ENCODE measurements at regions not wholly inside any gene's neighbourhood (a gene's known extent, or its start where the extent isn't known, plus 50 kb on each side); places are given as distances from the start of the nearest gene placed in this dataset.

GRCh38 chr10:130792096-130792845 is 519.2 kb downstream of the TCERG1L start:
- no peak overlapping the region for H3K4me3 ChIP-seq (ENCODE audit: low read length)
- no peaks in the 10 kb centered on the region for H3F3A ChIP-seq (ENCODE audit: low read length, unreplicated experiment)
- no peak overlapping the region for H3K27ac ChIP-seq (ENCODE audit: low read length)
- no peaks in the 10 kb centered on the region for H3K4me1 ChIP-seq (ENCODE audit: insufficient read depth, low read length)
- no peak overlapping the region for H3K4me2 ChIP-seq (ENCODE audit: low read length)
- no TSS peak for BruUV-seq (replicated peaks)
- no peaks in the 10 kb centered on the region for H3K79me2 ChIP-seq (ENCODE audit: low read length)
- intact Hi-C loops (cut with micrococcal nuclease): no loop called here
- ChIA-PET POLR2A (ENCODE audit: unreplicated experiment) (no interaction called here), CTCF (no interaction called here)
- H3K9me2 ChIP-seq (replicated peaks; ENCODE audit: low read length): no peaks in the 10 kb centered on the region
- no peak for TF ChIP-seq CTCF (conservative IDR thresholded peaks at IDR 0.05; ENCODE audit: low read depth, low read length)
- TF ChIP-seq EZH2 (IDR thresholded peaks at IDR 0.05; ENCODE audit: low read length, unreplicated experiment): no peak
- no peak for TF ChIP-seq EZH2phosphoT487 (IDR thresholded peaks at IDR 0.05; ENCODE audit: borderline replicate concordance, low read length)
- ATAC-seq: no peak
- no peak overlapping the region for H2AFZ ChIP-seq (ENCODE audit: low read length)
- DNase-seq: no peak
- no peaks in the 10 kb centered on the region for H4K20me1 ChIP-seq (ENCODE audit: low read length)
- H3K36me3 ChIP-seq (ENCODE audit: low read depth, low read length): no peaks in the 10 kb centered on the region
- H3K27me3 ChIP-seq (ENCODE audit: low read length): no peaks in the 10 kb centered on the region
- no peaks in the 10 kb centered on the region for H3K9me3 ChIP-seq (ENCODE audit: low read length)
- no peak overlapping the region for H3K9ac ChIP-seq (ENCODE audit: low read length)

GRCh38 chr10:130795819-130796218 is 515.7 kb downstream of the TCERG1L start:
- Histone ChIP-seq H3K9ac (ENCODE audit: low read length) (no peak overlapping the region), H4K20me1 (ENCODE audit: low read length) (no peaks in the 10 kb centered on the region), H3K4me1 (ENCODE audit: insufficient read depth, low read length) (no peaks in the 10 kb centered on the region), H3K4me3 (ENCODE audit: low read length) (no peak overlapping the region), H3K9me3 (ENCODE audit: low read length) (no peaks in the 10 kb centered on the region), H3K4me2 (ENCODE audit: low read length) (no peak overlapping the region), H3K27me3 (ENCODE audit: low read length) (no peaks in the 10 kb centered on the region), H3F3A (ENCODE audit: low read length, unreplicated experiment) (no peaks in the 10 kb centered on the region), H3K79me2 (ENCODE audit: low read length) (no peaks in the 10 kb centered on the region), H3K9me2 (replicated peaks; ENCODE audit: low read length) (no peaks in the 10 kb centered on the region), H2AFZ (ENCODE audit: low read length) (no peak overlapping the region), H3K36me3 (ENCODE audit: low read depth, low read length) (no peaks in the 10 kb centered on the region), H3K27ac (ENCODE audit: low read length) (no peak overlapping the region)
- no TSS peak for BruUV-seq (replicated peaks)
- DNase-seq (no peak), ATAC-seq (no peak)
- TF ChIP-seq EZH2 (IDR thresholded peaks at IDR 0.05; ENCODE audit: low read length, unreplicated experiment): no peak
- TF ChIP-seq CTCF (conservative IDR thresholded peaks at IDR 0.05; ENCODE audit: low read depth, low read length): no peak
- no peak for TF ChIP-seq EZH2phosphoT487 (IDR thresholded peaks at IDR 0.05; ENCODE audit: borderline replicate concordance, low read length)
- CTCF ChIA-PET: no interaction called here
- intact Hi-C loops (cut with micrococcal nuclease): no loop called here
- POLR2A ChIA-PET (ENCODE audit: unreplicated experiment): no interaction called here

GRCh38 chr10:130799532-130799931 is 512.0 kb downstream of the TCERG1L start:
- H3K79me2 ChIP-seq (ENCODE audit: low read length): no peaks in the 10 kb centered on the region
- no peaks in the 10 kb centered on the region for H3F3A ChIP-seq (ENCODE audit: low read length, unreplicated experiment)
- H3K4me3 ChIP-seq (ENCODE audit: low read length): no peak overlapping the region
- DNase-seq: no peak
- ATAC-seq: no peak
- no peaks in the 10 kb centered on the region for H3K9me2 ChIP-seq (replicated peaks; ENCODE audit: low read length)
- no peaks in the 10 kb centered on the region for H4K20me1 ChIP-seq (ENCODE audit: low read length)
- H3K9me3 ChIP-seq (ENCODE audit: low read length): no peaks in the 10 kb centered on the region
- H3K36me3 ChIP-seq (ENCODE audit: low read depth, low read length): no peaks in the 10 kb centered on the region
- no peak for TF ChIP-seq CTCF (conservative IDR thresholded peaks at IDR 0.05; ENCODE audit: low read depth, low read length)
- no peak overlapping the region for H2AFZ ChIP-seq (ENCODE audit: low read length)
- no peak overlapping the region for H3K27ac ChIP-seq (ENCODE audit: low read length)
- H3K4me1 ChIP-seq (ENCODE audit: insufficient read depth, low read length): no peaks in the 10 kb centered on the region
- no peak overlapping the region for H3K4me2 ChIP-seq (ENCODE audit: low read length)
- POLR2A ChIA-PET (ENCODE audit: unreplicated experiment): no interaction called here
- no TSS peak for BruUV-seq (replicated peaks)
- H3K9ac ChIP-seq (ENCODE audit: low read length): no peak overlapping the region
- intact Hi-C loops (cut with micrococcal nuclease): no loop called here
- H3K27me3 ChIP-seq (ENCODE audit: low read length): no peaks in the 10 kb centered on the region
- CTCF ChIA-PET: no interaction called here
